ENCODE measurements at regions not wholly inside any gene's neighbourhood (a gene's known extent, or its start where the extent isn't known, plus 50 kb on each side); places are given as distances from the start of the nearest gene placed in this dataset.

- TF ChIP-seq CTCF (conservative IDR thresholded peaks at IDR 0.05; ENCODE audit: low read length) (no peak), EZH2phosphoT487 (IDR thresholded peaks at IDR 0.05; ENCODE audit: borderline replicate concordance, low read depth, low read length) (no peak)
Observed at GRCh38 chr15:87243474-87243873, 1013.1 kb downstream of the NTRK3 start.

Measured in OCI-LY7 (cell line).